WTC11 (cell line): ENCODE measurements at regions not wholly inside any gene's neighbourhood (a gene's known extent, or its start where the extent isn't known, plus 50 kb on each side); places are given as distances from the start of the nearest gene placed in this dataset.
"Not testable (repeated sequence)": the region's sequence is repeated elsewhere in the genome, so short reads cannot be mapped to it uniquely, and the experiment has no call there.

Source experiments
- ATAC-seq: fragments of 200-7000 bp; cut with Tn5 transposase; 2 replicates; pipeline ENCODE4 v1.10.0; 2021; ENCODE audit warnings: mild to moderate bottlenecking, moderate library complexity
- CTCF ChIA-PET: fragments of 300-600 bp; sonication (Branson Sonifier 250); formaldehyde crosslinking; loops from one replicate; lab custom pipeline; 2021; ENCODE audit warnings: antibody characterized with exemption; lab: Charles Lee
- POLR2A ChIA-PET: fragments of 350-600 bp; sonication (Branson Sonifier 250); formaldehyde crosslinking; loops from one replicate; lab custom pipeline; 2021; ENCODE audit warnings: antibody characterized with exemption; lab: Charles Lee
- DNase-seq: peaks from one replicate; pipeline ENCODE4 v3.0.0; 2021; ENCODE audit warnings: low spot score
- H3K27ac Mint-ChIP-seq: 2 replicates; pipeline ENCODE4 v1.8.0; 2021; ENCODE audit warnings: mixed read lengths
- H3K27me3 Mint-ChIP-seq: 2 replicates; pipeline ENCODE4 v1.8.0; 2021; ENCODE audit warnings: low read depth, mild to moderate bottlenecking, moderate library complexity, mixed read lengths
- H3K36me3 Mint-ChIP-seq: 2 replicates; pipeline ENCODE4 v1.8.0; 2021; ENCODE audit warnings: mixed read lengths
- H3K4me1 Mint-ChIP-seq: 2 replicates; pipeline ENCODE4 v1.8.0; 2022; ENCODE audit warnings: mixed read lengths
- H3K4me3 Mint-ChIP-seq: 2 replicates; pipeline ENCODE4 v1.8.0; 2021; ENCODE audit warnings: mild to moderate bottlenecking, moderate library complexity, mixed read lengths
- H3K9me3 Mint-ChIP-seq: 2 replicates; pipeline ENCODE4 v1.8.0; 2021; ENCODE audit warnings: mixed read lengths
- ARID4B ChIP-seq: sonication (generic); formaldehyde crosslinking; IDR thresholded peaks from 2 replicates; pipeline ENCODE4 v1.8.0; 2023; ENCODE audit warnings: missing genetic modification reagents, mild to moderate bottlenecking, borderline replicate concordance
- CREB1 ChIP-seq: sonication (generic); formaldehyde crosslinking; IDR thresholded peaks from 2 replicates; pipeline ENCODE4 v1.8.0; 2023; ENCODE audit warnings: mild to moderate bottlenecking, missing genetic modification reagents
- CREM ChIP-seq: sonication (generic); formaldehyde crosslinking; IDR thresholded peaks from 2 replicates; pipeline ENCODE4 v1.8.1; 2022; ENCODE audit warnings: mild to moderate bottlenecking, missing genetic modification reagents, moderate library complexity
- E2F4 ChIP-seq: sonication (generic); formaldehyde crosslinking; IDR thresholded peaks from 2 replicates; pipeline ENCODE4 v1.8.1; 2022; ENCODE audit warnings: low read depth, mild to moderate bottlenecking, moderate library complexity, missing genetic modification reagents, borderline replicate concordance
- ERG ChIP-seq: fragments of 250-450 bp; sonication (Bioruptor Pico); IDR thresholded peaks from 2 replicates; pipeline ENCODE4 v1.8.0; 2021; ENCODE audit warnings: mild to moderate bottlenecking
- IRF1 ChIP-seq: sonication (generic); formaldehyde crosslinking; IDR thresholded peaks from 2 replicates; pipeline ENCODE4 v1.8.0; 2023; ENCODE audit warnings: missing genetic modification reagents
- KAT7 ChIP-seq: sonication (generic); formaldehyde crosslinking; IDR thresholded peaks from 2 replicates; pipeline ENCODE4 v1.8.1; 2023; ENCODE audit warnings: missing genetic modification reagents, mild to moderate bottlenecking, borderline replicate concordance
- MXD4 ChIP-seq: fragments of 250-450 bp; sonication (Bioruptor Pico); IDR thresholded peaks from 2 replicates; pipeline ENCODE4 v1.8.0; 2021; ENCODE audit warnings: mild to moderate bottlenecking, moderate library complexity, borderline replicate concordance
- MYBL2 ChIP-seq: sonication (generic); formaldehyde crosslinking; IDR thresholded peaks from 2 replicates; pipeline ENCODE4 v1.8.1; 2023; ENCODE audit warnings: mild to moderate bottlenecking, moderate library complexity, missing genetic modification reagents
- RORB ChIP-seq: fragments of 250-450 bp; sonication (Bioruptor Pico); IDR thresholded peaks from 2 replicates; pipeline ENCODE4 v1.9.0; 2021; ENCODE audit warnings: mild to moderate bottlenecking
- ZNF121 ChIP-seq: sonication (generic); formaldehyde crosslinking; IDR thresholded peaks from 2 replicates; pipeline ENCODE4 v1.8.0; 2023; ENCODE audit warnings: missing genetic modification reagents
- ZNF232 ChIP-seq: sonication (generic); formaldehyde crosslinking; IDR thresholded peaks from 2 replicates; pipeline ENCODE4 v1.8.0; 2022; ENCODE audit warnings: mild to moderate bottlenecking, missing genetic modification reagents
- TF ChIP-seq, protein P1 (sequence below): sonication (generic); formaldehyde crosslinking; IDR thresholded peaks from 2 replicates; pipeline ENCODE4 v1.8.1; 2023; ENCODE audit warnings: mild to moderate bottlenecking, moderate library complexity, missing genetic modification reagents
- TF ChIP-seq, protein P2 (sequence below): fragments of 200-600 bp; IDR thresholded peaks from 2 replicates; pipeline ENCODE4 v1.8.0; 2022; ENCODE audit warnings: antibody characterized with exemption

DNA sequence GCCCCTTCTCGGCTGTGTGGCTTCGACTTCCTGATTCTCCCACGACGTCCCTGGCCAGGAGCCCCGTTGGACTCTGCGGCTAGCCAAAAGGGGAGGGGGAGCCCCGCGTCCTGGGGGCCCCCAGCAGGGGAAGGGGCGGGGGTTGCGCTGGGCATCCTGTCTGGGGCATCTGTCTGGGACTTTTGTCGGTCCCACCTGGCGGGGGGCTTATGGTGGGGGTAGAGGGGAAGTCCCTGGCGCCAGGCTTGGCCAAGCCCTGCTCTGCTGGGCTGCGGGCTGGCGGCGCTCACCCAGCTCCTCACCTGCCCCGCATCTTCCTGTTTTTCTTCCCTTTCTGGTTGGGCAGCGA, 142.7 kb upstream of the EEF2KMT start:
- H3K4me1 Mint-ChIP-seq, POLR2A ChIA-PET, DNase-seq, ATAC-seq, H3K9me3 Mint-ChIP-seq, H3K27ac Mint-ChIP-seq, H3K36me3 Mint-ChIP-seq: not testable (repeated sequence)
- CTCF ChIA-PET, result interaction anchor here (1.1 to 1.9 kb wide), 7 partner anchors 12 to 376 kb away, joined by 3 to 12 read pairs (median 4); no protein-coding TSS in a partner anchor
- peaks cover 31% of the 10 kb centered on the region for H3K27me3 Mint-ChIP-seq
- TF ChIP-seq, protein P1, sequence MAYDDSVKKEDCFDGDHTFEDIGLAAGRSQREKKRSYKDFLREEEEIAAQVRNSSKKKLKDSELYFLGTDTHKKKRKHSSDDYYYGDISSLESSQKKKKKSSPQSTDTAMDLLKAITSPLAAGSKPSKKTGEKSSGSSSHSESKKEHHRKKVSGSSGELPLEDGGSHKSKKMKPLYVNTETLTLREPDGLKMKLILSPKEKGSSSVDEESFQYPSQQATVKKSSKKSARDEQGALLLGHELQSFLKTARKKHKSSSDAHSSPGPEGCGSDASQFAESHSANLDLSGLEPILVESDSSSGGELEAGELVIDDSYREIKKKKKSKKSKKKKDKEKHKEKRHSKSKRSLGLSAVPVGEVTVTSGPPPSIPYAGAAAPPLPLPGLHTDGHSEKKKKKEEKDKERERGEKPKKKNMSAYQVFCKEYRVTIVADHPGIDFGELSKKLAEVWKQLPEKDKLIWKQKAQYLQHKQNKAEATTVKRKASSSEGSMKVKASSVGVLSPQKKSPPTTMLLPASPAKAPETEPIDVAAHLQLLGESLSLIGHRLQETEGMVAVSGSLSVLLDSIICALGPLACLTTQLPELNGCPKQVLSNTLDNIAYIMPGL (CRISPR knock-in tag), result 0 out of 2 replicates have a peak, but pooled peaks have one; percentile 23
- peak overlapping the region; percentile 64 for H3K4me3 Mint-ChIP-seq

DNA sequence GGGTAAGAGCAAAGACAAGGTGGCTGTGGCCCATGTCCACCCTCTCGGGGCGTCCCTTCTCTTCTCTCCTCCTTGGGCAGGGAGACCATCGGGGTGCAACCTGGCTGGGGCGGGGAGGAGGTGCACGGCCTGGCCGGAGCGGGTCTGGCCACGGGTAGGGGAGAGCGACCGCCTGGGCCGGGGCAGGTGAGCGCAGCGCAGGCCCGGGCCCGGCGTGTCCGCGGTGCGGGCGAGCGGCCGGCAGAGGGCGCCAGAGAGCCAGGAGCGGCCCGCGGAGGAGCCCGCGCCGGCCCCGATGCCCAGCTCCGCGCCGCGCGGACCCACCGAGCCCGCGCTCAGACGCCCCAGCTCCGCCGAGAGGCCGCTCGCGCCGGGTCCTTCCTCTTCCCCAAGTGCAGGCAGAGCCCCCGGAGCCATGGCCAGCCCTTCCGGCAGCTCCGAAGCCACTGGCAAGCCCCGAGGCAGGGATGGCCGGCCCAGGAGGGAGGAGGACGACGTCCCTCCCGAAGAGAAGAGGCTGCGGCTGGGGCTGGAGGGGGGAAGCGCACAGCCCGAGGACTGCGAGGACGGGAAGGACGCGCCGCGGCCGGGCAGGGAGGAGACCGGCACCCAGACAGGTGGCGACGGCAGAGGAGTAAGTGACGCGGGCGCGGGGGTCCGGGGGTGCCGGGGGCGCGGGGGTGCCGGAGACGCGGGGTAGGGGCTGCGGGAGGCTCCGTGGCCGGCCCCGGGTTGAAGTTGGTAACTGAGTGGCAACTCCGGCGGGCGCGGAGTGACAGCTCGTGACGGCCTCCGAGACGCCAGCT, 142.1 kb upstream of the EEF2KMT start:
- H3K27ac Mint-ChIP-seq, H3K36me3 Mint-ChIP-seq, H3K4me1 Mint-ChIP-seq: not testable (repeated sequence)
- peak overlapping the region; percentile 64 for H3K4me3 Mint-ChIP-seq
- TF ChIP-seq, protein P2, sequence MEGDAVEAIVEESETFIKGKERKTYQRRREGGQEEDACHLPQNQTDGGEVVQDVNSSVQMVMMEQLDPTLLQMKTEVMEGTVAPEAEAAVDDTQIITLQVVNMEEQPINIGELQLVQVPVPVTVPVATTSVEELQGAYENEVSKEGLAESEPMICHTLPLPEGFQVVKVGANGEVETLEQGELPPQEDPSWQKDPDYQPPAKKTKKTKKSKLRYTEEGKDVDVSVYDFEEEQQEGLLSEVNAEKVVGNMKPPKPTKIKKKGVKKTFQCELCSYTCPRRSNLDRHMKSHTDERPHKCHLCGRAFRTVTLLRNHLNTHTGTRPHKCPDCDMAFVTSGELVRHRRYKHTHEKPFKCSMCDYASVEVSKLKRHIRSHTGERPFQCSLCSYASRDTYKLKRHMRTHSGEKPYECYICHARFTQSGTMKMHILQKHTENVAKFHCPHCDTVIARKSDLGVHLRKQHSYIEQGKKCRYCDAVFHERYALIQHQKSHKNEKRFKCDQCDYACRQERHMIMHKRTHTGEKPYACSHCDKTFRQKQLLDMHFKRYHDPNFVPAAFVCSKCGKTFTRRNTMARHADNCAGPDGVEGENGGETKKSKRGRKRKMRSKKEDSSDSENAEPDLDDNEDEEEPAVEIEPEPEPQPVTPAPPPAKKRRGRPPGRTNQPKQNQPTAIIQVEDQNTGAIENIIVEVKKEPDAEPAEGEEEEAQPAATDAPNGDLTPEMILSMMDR, result peak; percentile 51; the same call in 1 of the 2 replicates
- peak; percentile 57; the same call in 1 of the 2 replicates for TF ChIP-seq ZNF121 (CRISPR knock-in tag)
- TF ChIP-seq, all 79 proteins: peak for 2; not testable (repeated sequence) for 77
- CTCF ChIA-PET, result interaction anchor here (1.1 to 1.9 kb wide), 7 partner anchors 13 to 376 kb away, joined by 3 to 12 read pairs (median 4); no protein-coding TSS in a partner anchor
- H3K27me3 Mint-ChIP-seq, result peaks cover 31% of the 10 kb centered on the region
- peak; percentile 92 for ATAC-seq
- DNase-seq, result peak; percentile 78
- POLR2A ChIA-PET, H3K9me3 Mint-ChIP-seq: not testable (repeated sequence)

DNA sequence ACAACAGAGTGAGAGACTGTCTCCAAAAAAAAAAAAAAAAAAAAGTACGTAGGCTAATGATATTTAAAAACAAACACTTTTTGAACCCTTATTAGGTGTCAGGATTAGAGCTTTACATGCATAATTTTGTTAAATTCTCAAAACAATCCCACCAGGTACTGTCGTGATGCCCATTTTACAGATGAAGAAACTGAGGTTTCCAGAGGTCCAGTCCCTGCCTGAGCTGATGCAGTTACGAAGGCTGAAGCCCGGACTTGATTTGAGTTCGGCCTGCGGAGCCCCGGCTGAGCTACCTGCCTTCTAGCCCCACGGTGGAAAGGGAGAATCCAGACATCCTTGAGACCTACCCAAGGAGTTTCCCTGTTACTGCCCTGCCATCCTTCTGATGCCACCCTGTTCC, 137.5 kb upstream of the EEF2KMT start:
- ATAC-seq, result no peak
- H3K4me3 Mint-ChIP-seq, result no peak overlapping the region
- H3K9me3 Mint-ChIP-seq, result peaks cover 16% of the 10 kb centered on the region
- H3K27me3 Mint-ChIP-seq, result peaks cover 22% of the 10 kb centered on the region
- DNase-seq, result no peak
- TF ChIP-seq KAT7 (CRISPR knock-in tag), result no peak
- no peak for TF ChIP-seq MXD4 (CRISPR knock-in tag)
- TF ChIP-seq, all 79 proteins: peak for 0
- Mint-ChIP-seq H3K4me1 (peaks cover 19% of the 10 kb centered on the region), H3K27ac (no peak overlapping the region), H3K36me3 (peaks cover 15% of the 10 kb centered on the region)
- ChIA-PET POLR2A (interaction anchor here (0.5 kb wide), 1 partner anchor 285 kb away, joined by 3 read pairs; no protein-coding TSS in a partner anchor), CTCF (interaction anchor here (0.7 to 3.0 kb wide), 3 partner anchors 48 to 255 kb away, joined by 3 to 8 read pairs (median 4); no protein-coding TSS in a partner anchor)

DNA sequence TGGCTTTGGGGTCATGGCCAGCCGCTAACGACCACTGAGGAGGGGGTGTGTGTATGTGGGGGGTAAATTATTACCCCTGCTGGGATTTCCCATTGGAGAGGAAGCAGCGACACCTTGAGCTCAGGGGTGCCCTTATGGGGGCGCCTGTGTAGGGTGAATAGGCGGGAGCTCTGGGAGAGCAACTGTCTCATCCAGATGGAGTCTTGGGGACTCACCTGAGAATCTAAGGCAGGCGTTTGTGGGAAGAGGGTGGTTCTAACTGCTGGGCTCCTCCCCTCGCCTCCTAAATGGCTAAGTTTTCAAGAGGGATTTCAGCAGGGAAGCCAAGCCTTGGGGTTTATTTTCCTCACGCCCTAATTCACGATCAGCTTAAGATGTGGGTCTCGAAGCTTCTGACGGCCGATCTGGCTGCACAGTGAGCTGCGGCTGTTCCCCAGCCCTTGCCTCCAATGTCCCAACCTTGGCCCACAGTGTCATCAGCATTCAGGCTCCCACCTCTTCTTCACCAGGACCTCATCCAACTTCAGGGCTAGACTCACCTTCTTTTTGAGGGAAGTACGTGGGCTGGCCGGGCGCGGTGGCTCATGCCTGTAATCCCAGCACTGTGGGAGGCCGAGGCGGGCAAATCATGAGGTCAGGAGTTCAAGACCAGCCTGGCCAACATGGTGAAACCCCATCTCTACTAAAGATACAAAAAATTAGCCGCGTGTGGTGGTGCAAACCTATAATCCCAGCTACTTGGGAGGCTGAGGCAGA, 136.9 kb upstream of the EEF2KMT start:
- ChIA-PET CTCF (interaction anchor here (3.0 kb wide), 1 partner anchor 256 kb away, joined by 8 read pairs; no protein-coding TSS in a partner anchor), POLR2A (no interaction called here)
- no peak overlapping the region for H3K4me3 Mint-ChIP-seq
- no peak overlapping the region for H3K27ac Mint-ChIP-seq
- peaks cover 15% of the 10 kb centered on the region for H3K36me3 Mint-ChIP-seq
- DNase-seq (no peak), ATAC-seq (peak; percentile 61)
- H3K27me3 Mint-ChIP-seq, result peaks cover 22% of the 10 kb centered on the region
- H3K4me1 Mint-ChIP-seq, result peaks cover 19% of the 10 kb centered on the region
- peaks cover 16% of the 10 kb centered on the region for H3K9me3 Mint-ChIP-seq
- no peak for TF ChIP-seq E2F4 (CRISPR knock-in tag)
- no peak for TF ChIP-seq IRF1 (CRISPR knock-in tag)
- TF ChIP-seq ARID4B (CRISPR knock-in tag), result no peak
- TF ChIP-seq MYBL2 (CRISPR knock-in tag), result no peak
- TF ChIP-seq ERG, result no peak
- TF ChIP-seq CREM (CRISPR knock-in tag), result no peak
- no peak for TF ChIP-seq RORB (CRISPR knock-in tag)
- TF ChIP-seq ZNF232, result no peak
- no peak for TF ChIP-seq CREB1
